ENCODE measurements at regions not wholly inside any gene's neighbourhood (a gene's known extent, or its start where the extent isn't known, plus 50 kb on each side); places are given as distances from the start of the nearest gene placed in this dataset.

DNA sequence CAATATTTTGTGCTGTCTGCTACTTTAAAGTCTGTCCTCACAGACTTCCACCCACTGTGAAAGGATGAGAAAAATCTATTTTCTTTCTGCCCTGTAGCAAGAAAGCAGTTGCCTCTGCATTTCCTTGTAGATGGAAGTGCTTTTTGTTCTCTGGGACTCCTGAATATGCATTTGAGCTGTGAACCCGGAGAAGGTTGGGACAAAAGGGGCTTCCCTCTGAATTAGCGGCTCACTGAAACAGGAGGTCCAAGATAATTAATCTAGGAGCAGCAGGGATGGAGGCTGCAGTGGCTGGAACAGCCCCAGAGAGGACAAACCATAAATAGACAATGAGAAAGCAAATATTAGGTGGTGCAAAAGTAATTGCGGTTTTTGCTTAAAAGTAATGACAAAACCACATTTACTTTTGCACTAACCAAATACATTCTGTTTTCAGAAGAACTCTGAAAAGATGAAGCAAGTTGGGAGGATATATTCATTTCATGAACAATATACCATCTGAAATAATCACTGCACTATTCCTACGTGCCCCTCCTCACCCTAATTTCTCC is 143.4 kb upstream of the KBTBD8 start:
- TF ChIP-seq YY1 (IDR thresholded peaks at IDR 0.05; ENCODE audit: insufficient read depth, insufficient read length) (no peak), SUZ12 (IDR thresholded peaks at IDR 0.05; ENCODE audit: extremely low read depth, insufficient read depth, insufficient read length) (no peak), ZNF274 (IDR thresholded peaks at IDR 0.05; ENCODE audit: low read depth, low read length) (no peak)
